IMR-90 (cell line): ENCODE measurements at regions not wholly inside any gene's neighbourhood (a gene's known extent, or its start where the extent isn't known, plus 50 kb on each side); places are given as distances from the start of the nearest gene placed in this dataset.

Source experiments
- ATAC-seq: fragments of 200-7000 bp; cut with Tn5 transposase; 2 replicates; pipeline ENCODE4 v1.9.1; 2020; ENCODE audit warnings: low read depth, mild to moderate bottlenecking, moderate library complexity
- BruUV-seq: library from RNA; stranded (reverse); fragments of 400-500 nt; replicated peaks from 2 replicates; lab custom pipeline; 2021; lab: Mats Ljungman, UMichigan
- CTCF ChIA-PET: fragments of 300-600 bp; formaldehyde crosslinking; extraction: SDS; loops from one replicate; lab custom pipeline; 2021; ENCODE audit warnings: antibody characterized with exemption; lab: Yijun Ruan, JAX
- POLR2A ChIA-PET: fragments of 300-600 bp; sonication (Branson Sonifier 250); formaldehyde crosslinking; loops from one replicate; lab custom pipeline; 2022; ENCODE audit warnings: antibody characterized with exemption; ENCODE audit not compliant: unreplicated experiment; lab: Charles Lee
- DNase-seq: peaks from one replicate; pipeline ENCODE4 v3.0.0; 2013
- H2AFZ ChIP-seq: replicated peaks from 2 replicates; pipeline ENCODE3; 2013; ENCODE audit warnings: low read length, mild to moderate bottlenecking; ENCODE audit not compliant: poor library complexity
- H2AK5ac ChIP-seq: 2 replicates; pipeline ENCODE4 v1.6.1; 2013; ENCODE audit warnings: low read depth, low read length, inconsistent platforms
- H2AK9ac ChIP-seq: replicated peaks from 2 replicates; pipeline ENCODE3; 2013; ENCODE audit warnings: mild to moderate bottlenecking, low read depth, low read length, moderate library complexity; ENCODE audit not compliant: poor library complexity
- H2BK120ac ChIP-seq: 2 replicates; pipeline ENCODE4 v1.6.1; 2013; ENCODE audit warnings: low read depth, low read length, inconsistent platforms
- H2BK15ac ChIP-seq: 3 replicates; pipeline ENCODE4 v1.6.1; 2013; ENCODE audit warnings: low read depth, low read length, inconsistent platforms
- H2BK20ac ChIP-seq: 2 replicates; pipeline ENCODE4 v1.6.1; 2013; ENCODE audit warnings: low read depth, mild to moderate bottlenecking, inconsistent platforms, low read length, moderate library complexity
- H2BK5ac ChIP-seq: 2 replicates; pipeline ENCODE4 v1.6.1; 2013; ENCODE audit warnings: mild to moderate bottlenecking, low read depth, low read length, inconsistent platforms; ENCODE audit not compliant: poor library complexity, severe bottlenecking
- H3K14ac ChIP-seq: replicated peaks from 2 replicates; pipeline ENCODE4 v1.6.1; 2013; ENCODE audit warnings: low read depth, low read length, inconsistent platforms
- H3K18ac ChIP-seq: 2 replicates; pipeline ENCODE4 v1.6.1; 2013; ENCODE audit warnings: low read depth, low read length, control low read depth
- H3K23ac ChIP-seq: 2 replicates; pipeline ENCODE4 v1.6.1; 2013; ENCODE audit warnings: low read depth, low read length, inconsistent platforms
- H3K27ac ChIP-seq: 2 replicates; pipeline ENCODE4 v1.5.1; 2013; ENCODE audit warnings: mild to moderate bottlenecking, control low read depth, low read length; ENCODE audit not compliant: insufficient read depth
- H3K27me3 ChIP-seq: 2 replicates; pipeline ENCODE4 v1.6.1; 2013; ENCODE audit warnings: low read length; ENCODE audit not compliant: control insufficient read depth, insufficient read depth
- H3K36me3 ChIP-seq: 2 replicates; pipeline ENCODE4 v1.6.1; 2013; ENCODE audit warnings: low read length, mixed read lengths; ENCODE audit not compliant: control insufficient read depth, insufficient read depth
- H3K4ac ChIP-seq: 2 replicates; pipeline ENCODE4 v1.6.1; 2013; ENCODE audit warnings: low read depth, low read length, inconsistent platforms
- H3K4me1 ChIP-seq: 2 replicates; pipeline ENCODE4 v1.6.1; 2013; ENCODE audit warnings: low read length, mixed read lengths; ENCODE audit not compliant: control insufficient read depth, insufficient read depth
- H3K4me2 ChIP-seq: 2 replicates; pipeline ENCODE4 v1.6.1; 2013; ENCODE audit warnings: low read depth, mild to moderate bottlenecking, control low read depth, low read length, moderate library complexity
- H3K4me3 ChIP-seq: 2 replicates; pipeline ENCODE4 v1.5.1; 2013; ENCODE audit warnings: low read depth, mild to moderate bottlenecking, control low read depth, low read length, moderate library complexity; ENCODE audit not compliant: insufficient read depth
- H3K56ac ChIP-seq: 2 replicates; pipeline ENCODE4 v1.6.1; 2013; ENCODE audit warnings: low read length, inconsistent platforms; ENCODE audit not compliant: insufficient read depth; ENCODE audit errors: extremely low read depth
- H3K79me1 ChIP-seq, 2 experiments: 2 replicates each; pipeline ENCODE4 v1.6.1; 2013; ENCODE audit warnings: low read length in 2 of 2, inconsistent platforms in 1 of 2, low read depth in 1 of 2
- H3K9ac ChIP-seq: 2 replicates; pipeline ENCODE4 v1.6.1; 2013; ENCODE audit warnings: low read depth, low read length, control low read depth
- H3K9me1 ChIP-seq: 2 replicates; pipeline ENCODE4 v1.6.1; 2013; ENCODE audit warnings: low read length, inconsistent platforms; ENCODE audit not compliant: insufficient read depth
- H3K9me3 ChIP-seq: 2 replicates; pipeline ENCODE4 v1.6.1; 2013; ENCODE audit warnings: low read length; ENCODE audit not compliant: control insufficient read depth, insufficient read depth
- H4K20me1 ChIP-seq: 2 replicates; pipeline ENCODE4 v1.6.1; 2013; ENCODE audit warnings: low read length, inconsistent platforms; ENCODE audit not compliant: insufficient read depth
- H4K5ac ChIP-seq: 2 replicates; pipeline ENCODE4 v1.6.1; 2013; ENCODE audit warnings: mild to moderate bottlenecking, low read depth, low read length, control low read depth
- H4K8ac ChIP-seq, 2 experiments: 2 replicates each; pipeline ENCODE4 v1.6.1; 2013; ENCODE audit warnings: low read depth in 2 of 2, low read length in 2 of 2, control low read depth in 1 of 2, inconsistent platforms in 1 of 2
- H4K91ac ChIP-seq: 2 replicates; pipeline ENCODE4 v1.6.1; 2013; ENCODE audit warnings: low read depth, low read length, inconsistent platforms; ENCODE audit not compliant: insufficient read depth
- BHLHE40 ChIP-seq: fragments of 150-350 bp; IDR thresholded peaks from 2 replicates; pipeline ENCODE4 v1.6.1; 2016; ENCODE audit warnings: mild to moderate bottlenecking, low read depth, low read length
- CEBPB ChIP-seq: IDR thresholded peaks from 2 replicates; pipeline ENCODE4 v1.6.1; 2012; ENCODE audit warnings: low read depth, low read length, improper control_type of control experiment
- CHD1 ChIP-seq: IDR thresholded peaks from 2 replicates; pipeline ENCODE4 v1.6.1; 2012; ENCODE audit warnings: low read depth, low read length, improper control_type of control experiment
- FOS ChIP-seq: fragments of 150-350 bp; IDR thresholded peaks from 2 replicates; pipeline ENCODE4 v1.6.1; 2016; ENCODE audit warnings: low read depth, low read length
- MAFK ChIP-seq: IDR thresholded peaks from 2 replicates; pipeline ENCODE4 v1.6.1; 2012; ENCODE audit warnings: low read depth, low read length, improper control_type of control experiment
- MAZ ChIP-seq: IDR thresholded peaks from 2 replicates; pipeline ENCODE4 v1.6.1; 2012; ENCODE audit warnings: low read depth, mild to moderate bottlenecking, low read length, improper control_type of control experiment, moderate library complexity, borderline replicate concordance
- MXI1 ChIP-seq: IDR thresholded peaks from 2 replicates; pipeline ENCODE4 v1.6.1; 2012; ENCODE audit warnings: low read depth, mild to moderate bottlenecking, low read length, moderate library complexity, borderline replicate concordance
- NFE2L2 ChIP-seq: fragments of 150-350 bp; IDR thresholded peaks from 2 replicates; pipeline ENCODE4 v1.6.1; 2016; ENCODE audit warnings: low read depth, mild to moderate bottlenecking, low read length
- POLR2A ChIP-seq: IDR thresholded peaks from 2 replicates; pipeline ENCODE4 v1.6.1; 2012; ENCODE audit warnings: mild to moderate bottlenecking, low read depth, low read length
- RAD21 ChIP-seq: IDR thresholded peaks from 2 replicates; pipeline ENCODE4 v1.6.1; 2012; ENCODE audit warnings: low read length, improper control_type of control experiment
- RCOR1 ChIP-seq: IDR thresholded peaks from 2 replicates; pipeline ENCODE4 v1.6.1; 2012; ENCODE audit warnings: mild to moderate bottlenecking, low read length, improper control_type of control experiment; ENCODE audit not compliant: insufficient replicate concordance
- RFX5 ChIP-seq: IDR thresholded peaks from 2 replicates; pipeline ENCODE4 v1.8.0; 2012; ENCODE audit warnings: low read depth, mild to moderate bottlenecking, low read length, moderate library complexity
- SMC3 ChIP-seq: fragments of 150-350 bp; IDR thresholded peaks from 2 replicates; pipeline ENCODE4 v1.6.1; 2016; ENCODE audit warnings: low read depth, mild to moderate bottlenecking, antibody characterized with exemption, low read length, moderate library complexity
- dilution Hi-C: fragments of 300-500 bp; cut with HindIII; formaldehyde crosslinking; loops from one replicate; pipeline ENCODE4 v1.14.3; 2018; ENCODE audit warnings: low sequenced_read_pairs; ENCODE audit not compliant: unreplicated experiment
- in situ Hi-C: fragments of 300-500 bp; cut with MboI; formaldehyde crosslinking; loops from 3 replicates; pipeline ENCODE4 v1.14.3; 2019; ENCODE audit warnings: low sequenced_read_pairs, inconsistent platforms, mixed read lengths
- intact Hi-C: fragments of 100-400 bp; cut with micrococcal nuclease; formaldehyde crosslinking; loops from 2 replicates; pipeline ENCODE4 v1.10.0; 2022
- TF ChIP-seq, protein P1 (sequence below): fragments of 150-350 bp; IDR thresholded peaks from 2 replicates; pipeline ENCODE4 v1.6.1; 2016; ENCODE audit warnings: low read depth, mild to moderate bottlenecking, low read length, moderate library complexity, borderline replicate concordance
- TF ChIP-seq, protein P2 (sequence below): conservative IDR thresholded peaks from 2 replicates; pipeline ENCODE4 v1.5.1; 2012; ENCODE audit warnings: mild to moderate bottlenecking, low read depth, low read length, improper control_type of control experiment
- TF ChIP-seq, protein P3 (sequence below): fragments of 150-350 bp; IDR thresholded peaks from 2 replicates; pipeline ENCODE4 v1.6.1; 2017; ENCODE audit warnings: mild to moderate bottlenecking, antibody characterized with exemption, low read length, low read depth

DNA sequence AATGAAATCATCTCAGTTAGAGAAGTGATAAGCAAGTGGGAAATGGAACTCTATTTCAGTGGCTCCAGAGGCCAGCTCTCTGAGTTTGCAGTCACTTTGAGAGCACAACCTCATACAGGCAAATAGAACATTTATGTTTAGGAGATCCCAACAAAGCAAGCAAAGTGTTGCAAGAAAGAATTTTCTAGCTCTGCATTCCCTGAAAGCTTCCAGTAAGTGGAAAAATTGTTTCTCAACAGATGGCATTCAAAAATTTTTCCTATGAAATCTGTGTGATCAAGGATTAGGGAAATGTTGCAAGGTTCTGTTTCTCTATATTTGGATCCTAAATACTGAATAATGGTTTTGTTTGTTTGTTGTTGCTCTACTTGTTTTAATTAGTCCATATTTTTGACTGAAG is 764.2 kb upstream of the ZNF608 start:
- Histone ChIP-seq H2BK5ac (no peak overlapping the region), H2AK9ac (no peak overlapping the region), H3K4me1 (no peaks in the 10 kb centered on the region), H2BK15ac (no peak overlapping the region), H3K27me3 (no peaks in the 10 kb centered on the region), H3K79me1 (no peaks in the 10 kb centered on the region), H3K56ac (no peak overlapping the region), H2BK20ac (no peak overlapping the region), H3K9me1 (no peaks in the 10 kb centered on the region), H4K8ac (no peak overlapping the region), H2AFZ (no peak overlapping the region), H3K4me3 (no peak overlapping the region), H3K27ac (no peak overlapping the region), H4K91ac (no peak overlapping the region), H3K18ac (no peak overlapping the region), H3K4me2 (no peak overlapping the region), H3K14ac (no peak overlapping the region), H3K36me3 (no peaks in the 10 kb centered on the region), H4K5ac (no peak overlapping the region), H2BK120ac (no peak overlapping the region), H2AK5ac (no peak overlapping the region), H3K4ac (no peak overlapping the region), H3K9me3 (no peaks in the 10 kb centered on the region), H4K20me1 (no peaks in the 10 kb centered on the region), H3K23ac (no peak overlapping the region), H3K9ac (no peak overlapping the region)
- DNase-seq (no peak), ATAC-seq (no peak)
- dilution Hi-C loops, result no loop called here
- CTCF ChIA-PET, result no interaction called here
- BruUV-seq, result no TSS peak
- POLR2A ChIA-PET, result no interaction called here
- no peak for TF ChIP-seq MAZ
- TF ChIP-seq, protein P1, sequence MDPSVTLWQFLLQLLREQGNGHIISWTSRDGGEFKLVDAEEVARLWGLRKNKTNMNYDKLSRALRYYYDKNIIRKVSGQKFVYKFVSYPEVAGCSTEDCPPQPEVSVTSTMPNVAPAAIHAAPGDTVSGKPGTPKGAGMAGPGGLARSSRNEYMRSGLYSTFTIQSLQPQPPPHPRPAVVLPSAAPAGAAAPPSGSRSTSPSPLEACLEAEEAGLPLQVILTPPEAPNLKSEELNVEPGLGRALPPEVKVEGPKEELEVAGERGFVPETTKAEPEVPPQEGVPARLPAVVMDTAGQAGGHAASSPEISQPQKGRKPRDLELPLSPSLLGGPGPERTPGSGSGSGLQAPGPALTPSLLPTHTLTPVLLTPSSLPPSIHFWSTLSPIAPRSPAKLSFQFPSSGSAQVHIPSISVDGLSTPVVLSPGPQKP, result no peak
- no peak for TF ChIP-seq RCOR1
- no peak for TF ChIP-seq CEBPB
- TF ChIP-seq, protein P2, sequence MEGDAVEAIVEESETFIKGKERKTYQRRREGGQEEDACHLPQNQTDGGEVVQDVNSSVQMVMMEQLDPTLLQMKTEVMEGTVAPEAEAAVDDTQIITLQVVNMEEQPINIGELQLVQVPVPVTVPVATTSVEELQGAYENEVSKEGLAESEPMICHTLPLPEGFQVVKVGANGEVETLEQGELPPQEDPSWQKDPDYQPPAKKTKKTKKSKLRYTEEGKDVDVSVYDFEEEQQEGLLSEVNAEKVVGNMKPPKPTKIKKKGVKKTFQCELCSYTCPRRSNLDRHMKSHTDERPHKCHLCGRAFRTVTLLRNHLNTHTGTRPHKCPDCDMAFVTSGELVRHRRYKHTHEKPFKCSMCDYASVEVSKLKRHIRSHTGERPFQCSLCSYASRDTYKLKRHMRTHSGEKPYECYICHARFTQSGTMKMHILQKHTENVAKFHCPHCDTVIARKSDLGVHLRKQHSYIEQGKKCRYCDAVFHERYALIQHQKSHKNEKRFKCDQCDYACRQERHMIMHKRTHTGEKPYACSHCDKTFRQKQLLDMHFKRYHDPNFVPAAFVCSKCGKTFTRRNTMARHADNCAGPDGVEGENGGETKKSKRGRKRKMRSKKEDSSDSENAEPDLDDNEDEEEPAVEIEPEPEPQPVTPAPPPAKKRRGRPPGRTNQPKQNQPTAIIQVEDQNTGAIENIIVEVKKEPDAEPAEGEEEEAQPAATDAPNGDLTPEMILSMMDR, result no peak
- TF ChIP-seq RFX5, result no peak
- no peak for TF ChIP-seq RAD21
- TF ChIP-seq POLR2A, result no peak
- TF ChIP-seq CHD1, result no peak
- no peak for TF ChIP-seq MXI1
- no peak for TF ChIP-seq SMC3
- TF ChIP-seq NFE2L2, result no peak
- no peak for TF ChIP-seq MAFK
- no peak for TF ChIP-seq FOS
- no peak for TF ChIP-seq BHLHE40
- TF ChIP-seq, protein P3, sequence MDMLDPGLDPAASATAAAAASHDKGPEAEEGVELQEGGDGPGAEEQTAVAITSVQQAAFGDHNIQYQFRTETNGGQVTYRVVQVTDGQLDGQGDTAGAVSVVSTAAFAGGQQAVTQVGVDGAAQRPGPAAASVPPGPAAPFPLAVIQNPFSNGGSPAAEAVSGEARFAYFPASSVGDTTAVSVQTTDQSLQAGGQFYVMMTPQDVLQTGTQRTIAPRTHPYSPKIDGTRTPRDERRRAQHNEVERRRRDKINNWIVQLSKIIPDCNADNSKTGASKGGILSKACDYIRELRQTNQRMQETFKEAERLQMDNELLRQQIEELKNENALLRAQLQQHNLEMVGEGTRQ, result no peak
- intact Hi-C loops, result no loop called here
- in situ Hi-C loops, result no loop called here
